NCI-H187 treated with DMSO at 0.1 percent for 48 hours (cell line): ENCODE measurements at regions not wholly inside any gene's neighbourhood (a gene's known extent, or its start where the extent isn't known, plus 50 kb on each side); places are given as distances from the start of the nearest gene placed in this dataset.
"Not testable (repeated sequence)": the region's sequence is repeated elsewhere in the genome, so short reads cannot be mapped to it uniquely, and the experiment has no call there.

Experiments used
- DNase-seq: peaks from one replicate; lab custom pipeline; 2025; lab: John Stamatoyannopoulos, UW

GRCh38 chr7:46625032-46625431, 704.0 kb upstream of the IGFBP3 start:
- DNase-seq, result no peak

- no peak for DNase-seq
Observed at GRCh38 chr7:46622251-46622650, 701.2 kb upstream of the IGFBP3 start.

GRCh38 chr7:46619723-46620310, 698.7 kb upstream of the IGFBP3 start:
- no peak for DNase-seq

- no peak for DNase-seq
Observed at GRCh38 chr7:46616636-46617035, 695.6 kb upstream of the IGFBP3 start.

- no peak for DNase-seq
Observed at GRCh38 chr7:46613551-46613950, 692.5 kb upstream of the IGFBP3 start.

GRCh38 chr7:46613116-46613515, 692.0 kb upstream of the IGFBP3 start:
- no peak for DNase-seq

GRCh38 chr7:46611508-46611907, 690.4 kb upstream of the IGFBP3 start:
- DNase-seq, result no peak

- no peak for DNase-seq
Observed at GRCh38 chr7:46610746-46611145, 689.7 kb upstream of the IGFBP3 start.

GRCh38 chr7:46607176-46607575, 686.1 kb upstream of the IGFBP3 start:
- DNase-seq, result no peak

GRCh38 chr7:46606761-46607160, 685.7 kb upstream of the IGFBP3 start:
- DNase-seq, result no peak

- no peak for DNase-seq
Observed at GRCh38 chr7:46604241-46604661, 683.2 kb upstream of the IGFBP3 start.

GRCh38 chr7:46603780-46604179, 682.7 kb upstream of the IGFBP3 start:
- DNase-seq, result no peak

- DNase-seq, result no peak
Observed at GRCh38 chr7:46603296-46603752, 682.3 kb upstream of the IGFBP3 start.

- DNase-seq, result no peak
Observed at GRCh38 chr7:46600340-46600739, 679.3 kb upstream of the IGFBP3 start.

- DNase-seq, result not testable (repeated sequence)
Observed at GRCh38 chr7:46594831-46595230, 673.8 kb upstream of the IGFBP3 start.

- DNase-seq, result not testable (repeated sequence)
Observed at GRCh38 chr7:46590918-46591905, 670.1 kb upstream of the IGFBP3 start.

GRCh38 chr7:46589286-46589685, 668.2 kb upstream of the IGFBP3 start:
- no peak for DNase-seq

- no peak for DNase-seq
Observed at GRCh38 chr7:46586406-46586805, 665.3 kb upstream of the IGFBP3 start.

GRCh38 chr7:46583656-46584055, 662.6 kb upstream of the IGFBP3 start:
- DNase-seq, result no peak

- DNase-seq, result no peak
Observed at GRCh38 chr7:46581268-46581667, 660.2 kb upstream of the IGFBP3 start.

GRCh38 chr7:46580766-46581165, 659.7 kb upstream of the IGFBP3 start:
- no peak for DNase-seq

- no peak for DNase-seq
Observed at GRCh38 chr7:46577394-46577793, 656.3 kb upstream of the IGFBP3 start.

- DNase-seq, result no peak
Observed at GRCh38 chr7:46576950-46577349, 655.9 kb upstream of the IGFBP3 start.
